IMR-90 (cell line): ENCODE measurements at regions not wholly inside any gene's neighbourhood (a gene's known extent, or its start where the extent isn't known, plus 50 kb on each side); places are given as distances from the start of the nearest gene placed in this dataset.

Source experiments
- ATAC-seq: fragments of 200-7000 bp; cut with Tn5 transposase; 2 replicates; pipeline ENCODE4 v1.9.1; 2020; ENCODE audit warnings: low read depth, mild to moderate bottlenecking, moderate library complexity
- BruUV-seq: library from RNA; stranded (reverse); fragments of 400-500 nt; replicated peaks from 2 replicates; lab custom pipeline; 2021; lab: Mats Ljungman, UMichigan
- CTCF ChIA-PET: fragments of 300-600 bp; formaldehyde crosslinking; extraction: SDS; loops from one replicate; lab custom pipeline; 2021; ENCODE audit warnings: antibody characterized with exemption; lab: Yijun Ruan, JAX
- POLR2A ChIA-PET: fragments of 300-600 bp; sonication (Branson Sonifier 250); formaldehyde crosslinking; loops from one replicate; lab custom pipeline; 2022; ENCODE audit warnings: antibody characterized with exemption; ENCODE audit not compliant: unreplicated experiment; lab: Charles Lee
- DNase-seq: peaks from one replicate; pipeline ENCODE4 v3.0.0; 2013
- H2AFZ ChIP-seq: replicated peaks from 2 replicates; pipeline ENCODE3; 2013; ENCODE audit warnings: low read length, mild to moderate bottlenecking; ENCODE audit not compliant: poor library complexity
- H2AK5ac ChIP-seq: 2 replicates; pipeline ENCODE4 v1.6.1; 2013; ENCODE audit warnings: low read depth, low read length, inconsistent platforms
- H2AK9ac ChIP-seq: replicated peaks from 2 replicates; pipeline ENCODE3; 2013; ENCODE audit warnings: mild to moderate bottlenecking, low read depth, low read length, moderate library complexity; ENCODE audit not compliant: poor library complexity
- H2BK120ac ChIP-seq: 2 replicates; pipeline ENCODE4 v1.6.1; 2013; ENCODE audit warnings: low read depth, low read length, inconsistent platforms
- H2BK15ac ChIP-seq: 3 replicates; pipeline ENCODE4 v1.6.1; 2013; ENCODE audit warnings: low read depth, low read length, inconsistent platforms
- H2BK20ac ChIP-seq: 2 replicates; pipeline ENCODE4 v1.6.1; 2013; ENCODE audit warnings: low read depth, mild to moderate bottlenecking, inconsistent platforms, low read length, moderate library complexity
- H2BK5ac ChIP-seq: 2 replicates; pipeline ENCODE4 v1.6.1; 2013; ENCODE audit warnings: mild to moderate bottlenecking, low read depth, low read length, inconsistent platforms; ENCODE audit not compliant: poor library complexity, severe bottlenecking
- H3K14ac ChIP-seq: replicated peaks from 2 replicates; pipeline ENCODE4 v1.6.1; 2013; ENCODE audit warnings: low read depth, low read length, inconsistent platforms
- H3K18ac ChIP-seq: 2 replicates; pipeline ENCODE4 v1.6.1; 2013; ENCODE audit warnings: low read depth, low read length, control low read depth
- H3K23ac ChIP-seq: 2 replicates; pipeline ENCODE4 v1.6.1; 2013; ENCODE audit warnings: low read depth, low read length, inconsistent platforms
- H3K27ac ChIP-seq: 2 replicates; pipeline ENCODE4 v1.5.1; 2013; ENCODE audit warnings: mild to moderate bottlenecking, control low read depth, low read length; ENCODE audit not compliant: insufficient read depth
- H3K27me3 ChIP-seq: 2 replicates; pipeline ENCODE4 v1.6.1; 2013; ENCODE audit warnings: low read length; ENCODE audit not compliant: control insufficient read depth, insufficient read depth
- H3K36me3 ChIP-seq: 2 replicates; pipeline ENCODE4 v1.6.1; 2013; ENCODE audit warnings: low read length, mixed read lengths; ENCODE audit not compliant: control insufficient read depth, insufficient read depth
- H3K4ac ChIP-seq: 2 replicates; pipeline ENCODE4 v1.6.1; 2013; ENCODE audit warnings: low read depth, low read length, inconsistent platforms
- H3K4me1 ChIP-seq: 2 replicates; pipeline ENCODE4 v1.6.1; 2013; ENCODE audit warnings: low read length, mixed read lengths; ENCODE audit not compliant: control insufficient read depth, insufficient read depth
- H3K4me2 ChIP-seq: 2 replicates; pipeline ENCODE4 v1.6.1; 2013; ENCODE audit warnings: low read depth, mild to moderate bottlenecking, control low read depth, low read length, moderate library complexity
- H3K4me3 ChIP-seq: 2 replicates; pipeline ENCODE4 v1.5.1; 2013; ENCODE audit warnings: low read depth, mild to moderate bottlenecking, control low read depth, low read length, moderate library complexity; ENCODE audit not compliant: insufficient read depth
- H3K56ac ChIP-seq: 2 replicates; pipeline ENCODE4 v1.6.1; 2013; ENCODE audit warnings: low read length, inconsistent platforms; ENCODE audit not compliant: insufficient read depth; ENCODE audit errors: extremely low read depth
- H3K79me1 ChIP-seq, 2 experiments: 2 replicates each; pipeline ENCODE4 v1.6.1; 2013; ENCODE audit warnings: low read length in 2 of 2, inconsistent platforms in 1 of 2, low read depth in 1 of 2
- H3K9ac ChIP-seq: 2 replicates; pipeline ENCODE4 v1.6.1; 2013; ENCODE audit warnings: low read depth, low read length, control low read depth
- H3K9me1 ChIP-seq: 2 replicates; pipeline ENCODE4 v1.6.1; 2013; ENCODE audit warnings: low read length, inconsistent platforms; ENCODE audit not compliant: insufficient read depth
- H3K9me3 ChIP-seq: 2 replicates; pipeline ENCODE4 v1.6.1; 2013; ENCODE audit warnings: low read length; ENCODE audit not compliant: control insufficient read depth, insufficient read depth
- H4K20me1 ChIP-seq: 2 replicates; pipeline ENCODE4 v1.6.1; 2013; ENCODE audit warnings: low read length, inconsistent platforms; ENCODE audit not compliant: insufficient read depth
- H4K5ac ChIP-seq: 2 replicates; pipeline ENCODE4 v1.6.1; 2013; ENCODE audit warnings: mild to moderate bottlenecking, low read depth, low read length, control low read depth
- H4K8ac ChIP-seq, 2 experiments: 2 replicates each; pipeline ENCODE4 v1.6.1; 2013; ENCODE audit warnings: low read depth in 2 of 2, low read length in 2 of 2, control low read depth in 1 of 2, inconsistent platforms in 1 of 2
- H4K91ac ChIP-seq: 2 replicates; pipeline ENCODE4 v1.6.1; 2013; ENCODE audit warnings: low read depth, low read length, inconsistent platforms; ENCODE audit not compliant: insufficient read depth
- BHLHE40 ChIP-seq: fragments of 150-350 bp; IDR thresholded peaks from 2 replicates; pipeline ENCODE4 v1.6.1; 2016; ENCODE audit warnings: mild to moderate bottlenecking, low read depth, low read length
- CEBPB ChIP-seq: IDR thresholded peaks from 2 replicates; pipeline ENCODE4 v1.6.1; 2012; ENCODE audit warnings: low read depth, low read length, improper control_type of control experiment
- CHD1 ChIP-seq: IDR thresholded peaks from 2 replicates; pipeline ENCODE4 v1.6.1; 2012; ENCODE audit warnings: low read depth, low read length, improper control_type of control experiment
- CTCF ChIP-seq: conservative IDR thresholded peaks from 2 replicates; pipeline ENCODE4 v1.5.1; 2012; ENCODE audit warnings: mild to moderate bottlenecking, low read depth, low read length, improper control_type of control experiment
- FOS ChIP-seq: fragments of 150-350 bp; IDR thresholded peaks from 2 replicates; pipeline ENCODE4 v1.6.1; 2016; ENCODE audit warnings: low read depth, low read length
- MAZ ChIP-seq: IDR thresholded peaks from 2 replicates; pipeline ENCODE4 v1.6.1; 2012; ENCODE audit warnings: low read depth, mild to moderate bottlenecking, low read length, improper control_type of control experiment, moderate library complexity, borderline replicate concordance
- MXI1 ChIP-seq: IDR thresholded peaks from 2 replicates; pipeline ENCODE4 v1.6.1; 2012; ENCODE audit warnings: low read depth, mild to moderate bottlenecking, low read length, moderate library complexity, borderline replicate concordance
- NFE2L2 ChIP-seq: fragments of 150-350 bp; IDR thresholded peaks from 2 replicates; pipeline ENCODE4 v1.6.1; 2016; ENCODE audit warnings: low read depth, mild to moderate bottlenecking, low read length
- POLR2A ChIP-seq: IDR thresholded peaks from 2 replicates; pipeline ENCODE4 v1.6.1; 2012; ENCODE audit warnings: mild to moderate bottlenecking, low read depth, low read length
- RCOR1 ChIP-seq: IDR thresholded peaks from 2 replicates; pipeline ENCODE4 v1.6.1; 2012; ENCODE audit warnings: mild to moderate bottlenecking, low read length, improper control_type of control experiment; ENCODE audit not compliant: insufficient replicate concordance
- RFX5 ChIP-seq: IDR thresholded peaks from 2 replicates; pipeline ENCODE4 v1.8.0; 2012; ENCODE audit warnings: low read depth, mild to moderate bottlenecking, low read length, moderate library complexity
- SMC3 ChIP-seq: fragments of 150-350 bp; IDR thresholded peaks from 2 replicates; pipeline ENCODE4 v1.6.1; 2016; ENCODE audit warnings: low read depth, mild to moderate bottlenecking, antibody characterized with exemption, low read length, moderate library complexity
- USF2 ChIP-seq: fragments of 150-350 bp; IDR thresholded peaks from 2 replicates; pipeline ENCODE4 v1.6.1; 2017; ENCODE audit warnings: mild to moderate bottlenecking, antibody characterized with exemption, low read length, low read depth
- WGBS, 2 experiments: methylation state at CpG; one replicate each; pipeline versions ENCODE4 v1.1.5 to v1.1.7; 2013; ENCODE audit warnings: missing lambda C conversion rate in 2 of 2; ENCODE audit not compliant: insufficient read length in 1 of 2; ENCODE audit errors: extremely low coverage in 2 of 2; 5-methylcytosine and 5-hydroxymethylcytosine counted together
- dilution Hi-C: fragments of 300-500 bp; cut with HindIII; formaldehyde crosslinking; loops from one replicate; pipeline ENCODE4 v1.14.3; 2018; ENCODE audit warnings: low sequenced_read_pairs; ENCODE audit not compliant: unreplicated experiment
- in situ Hi-C: fragments of 300-500 bp; cut with MboI; formaldehyde crosslinking; loops from 3 replicates; pipeline ENCODE4 v1.14.3; 2019; ENCODE audit warnings: low sequenced_read_pairs, inconsistent platforms, mixed read lengths
- intact Hi-C: fragments of 100-400 bp; cut with micrococcal nuclease; formaldehyde crosslinking; loops from 2 replicates; pipeline ENCODE4 v1.10.0; 2022

GRCh38 chr2:123906361-123906760 is 118.7 kb upstream of the CNTNAP5 start:
- Histone ChIP-seq H3K4me3 (no peak overlapping the region), H3K9me1 (no peaks in the 10 kb centered on the region), H2BK5ac (no peak overlapping the region), H2AK5ac (no peak overlapping the region), H4K8ac (no peak overlapping the region), H3K9ac (no peak overlapping the region), H2AK9ac (no peak overlapping the region), H3K27me3 (no peaks in the 10 kb centered on the region), H3K4ac (no peak overlapping the region), H3K27ac (no peak overlapping the region), H2BK15ac (no peak overlapping the region), H3K23ac (no peak overlapping the region), H3K14ac (no peak overlapping the region), H3K79me1 (no peaks in the 10 kb centered on the region), H4K5ac (no peak overlapping the region), H3K36me3 (no peaks in the 10 kb centered on the region), H3K9me3 (peaks cover 9% of the 10 kb centered on the region), H3K4me1 (no peaks in the 10 kb centered on the region), H2AFZ (no peak overlapping the region), H2BK20ac (no peak overlapping the region), H3K4me2 (no peak overlapping the region), H4K91ac (no peak overlapping the region), H3K18ac (no peak overlapping the region), H2BK120ac (no peak overlapping the region), H4K20me1 (no peaks in the 10 kb centered on the region), H3K56ac (no peak overlapping the region)
- dilution Hi-C loops = no loop called here
- POLR2A ChIA-PET = no interaction called here
- WGBS, 2 experiments = no CpG with 5 or more reads among the region's 2 CpGs
- TF ChIP-seq CTCF (no peak), NFE2L2 (no peak), BHLHE40 (no peak), SMC3 (no peak), CHD1 (no peak), CEBPB (no peak), POLR2A (no peak), FOS (no peak), RFX5 (no peak), MXI1 (no peak), USF2 (no peak), RCOR1 (no peak), MAZ (no peak)
- intact Hi-C loops = no loop called here
- no peak for DNase-seq
- no TSS peak for BruUV-seq
- in situ Hi-C loops = no loop called here
- no peak for ATAC-seq
- CTCF ChIA-PET = no interaction called here
